T-helper 1 cell treated with Interleukin-12 subunit alpha and Interleukin-12 subunit beta and Interleukin-4 antibody, amounts not matched to agents 30 μg/mL and 1 μg/mL, for 36 hours (primary cell): ENCODE measurements at regions not wholly inside any gene's neighbourhood (a gene's known extent, or its start where the extent isn't known, plus 50 kb on each side); places are given as distances from the start of the nearest gene placed in this dataset.

Experiments used
- H3K27ac Mint-ChIP-seq: one replicate; pipeline ENCODE4 v1.8.0; 2021; ENCODE audit warnings: mild to moderate bottlenecking, mixed read lengths
- H3K27me3 Mint-ChIP-seq: one replicate; pipeline ENCODE4 v1.8.0; 2021; ENCODE audit warnings: low read depth, mixed read lengths
- H3K36me3 Mint-ChIP-seq: one replicate; pipeline ENCODE4 v1.8.0; 2021; ENCODE audit warnings: low read depth, mixed read lengths
- H3K4me1 Mint-ChIP-seq: one replicate; pipeline ENCODE4 v1.8.0; 2021; ENCODE audit warnings: low read depth, mixed read lengths
- H3K4me3 Mint-ChIP-seq: one replicate; pipeline ENCODE4 v1.8.0; 2021; ENCODE audit warnings: mild to moderate bottlenecking, moderate library complexity, mixed read lengths
- H3K9me3 Mint-ChIP-seq: one replicate; pipeline ENCODE4 v1.8.0; 2021; ENCODE audit warnings: mixed read lengths

DNA sequence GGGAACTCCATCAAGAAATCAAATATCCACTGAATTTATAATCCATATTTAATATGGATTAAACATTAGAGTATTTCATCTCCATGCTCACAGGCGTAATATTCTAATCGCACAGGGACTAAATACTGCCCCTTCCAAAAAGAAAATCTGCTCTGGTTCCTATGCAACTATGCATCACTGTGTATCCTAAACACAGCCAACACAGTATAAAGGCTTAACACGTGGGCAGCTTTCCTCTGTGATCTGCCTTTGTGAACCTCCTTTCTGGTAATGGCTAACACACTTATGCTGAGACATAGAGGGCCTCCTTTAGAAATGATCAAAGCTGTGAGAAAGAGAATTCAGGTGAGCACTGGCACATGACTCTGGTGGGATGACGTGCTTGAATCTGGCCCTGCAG lies 110.2 kb downstream of the RAB11FIP2 start:
- H3K4me3 Mint-ChIP-seq, result no peak overlapping the region
- H3K27ac Mint-ChIP-seq, result no peak overlapping the region
- no peaks in the 10 kb centered on the region for H3K4me1 Mint-ChIP-seq
- no peaks in the 10 kb centered on the region for H3K27me3 Mint-ChIP-seq
- H3K36me3 Mint-ChIP-seq, result no peaks in the 10 kb centered on the region
- no peaks in the 10 kb centered on the region for H3K9me3 Mint-ChIP-seq

DNA sequence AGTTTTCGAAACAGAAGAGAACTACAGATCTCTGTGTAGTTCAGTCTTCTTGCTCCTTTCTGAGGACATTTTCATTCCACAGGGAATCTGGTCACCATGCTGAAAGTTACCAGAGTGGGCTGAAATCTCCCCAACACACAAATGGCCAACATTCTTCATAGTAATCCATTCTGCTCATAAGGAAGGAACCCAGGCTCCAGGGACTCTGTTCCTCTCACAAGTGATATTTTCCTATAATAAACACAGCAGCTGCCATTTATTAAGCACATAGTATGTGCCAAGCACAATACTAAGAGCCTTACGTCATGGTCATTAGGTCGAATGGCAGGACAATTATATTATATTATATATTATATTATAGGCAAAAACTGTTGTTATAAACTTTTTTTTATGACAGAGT lies 109.8 kb downstream of the RAB11FIP2 start:
- Mint-ChIP-seq H3K27ac (no peak overlapping the region), H3K36me3 (no peaks in the 10 kb centered on the region), H3K4me3 (no peak overlapping the region), H3K9me3 (no peaks in the 10 kb centered on the region), H3K27me3 (no peaks in the 10 kb centered on the region), H3K4me1 (no peaks in the 10 kb centered on the region)

DNA sequence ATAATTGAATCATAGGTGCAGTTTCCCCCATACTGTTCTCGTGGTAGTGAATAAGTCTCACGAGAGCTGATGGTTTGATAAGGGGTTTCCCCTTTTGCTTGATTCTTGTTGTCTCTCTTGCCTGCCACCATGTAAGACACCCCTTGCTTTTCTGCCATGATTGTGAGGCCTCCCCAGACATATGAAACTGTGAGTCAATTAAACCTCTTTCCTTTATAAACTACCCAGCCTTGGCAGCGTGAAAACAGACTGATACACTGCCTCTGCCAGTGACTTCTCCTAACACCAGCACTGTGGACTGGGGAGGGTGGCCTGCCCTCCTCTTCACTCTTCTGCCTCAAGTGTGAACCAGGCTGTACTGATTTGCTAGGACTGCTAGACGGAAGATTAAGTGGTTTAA lies 108.6 kb downstream of the RAB11FIP2 start:
- Mint-ChIP-seq H3K9me3 (no peaks in the 10 kb centered on the region), H3K27me3 (no peaks in the 10 kb centered on the region), H3K36me3 (no peaks in the 10 kb centered on the region), H3K4me1 (no peaks in the 10 kb centered on the region), H3K27ac (no peak overlapping the region), H3K4me3 (no peak overlapping the region)

DNA sequence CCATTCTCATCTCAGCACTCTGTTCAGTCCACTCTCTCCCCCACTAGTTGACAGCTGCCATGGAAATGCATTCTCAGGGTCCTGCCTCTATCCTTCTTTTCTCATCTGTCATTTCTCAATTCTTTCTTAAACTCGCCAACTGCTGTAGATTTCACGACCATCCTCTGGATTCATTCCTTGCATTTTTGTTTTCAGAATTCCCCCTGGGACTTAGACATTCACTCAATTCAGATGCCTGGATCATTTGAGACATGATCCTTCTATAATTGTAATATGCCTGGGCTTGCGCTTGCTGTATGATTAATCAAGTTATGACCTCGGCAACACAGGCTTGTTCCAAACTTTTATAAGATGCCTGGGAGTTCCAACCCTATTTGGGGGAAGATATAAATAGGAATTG lies 104.5 kb downstream of the RAB11FIP2 start:
- no peak overlapping the region for H3K4me3 Mint-ChIP-seq

DNA sequence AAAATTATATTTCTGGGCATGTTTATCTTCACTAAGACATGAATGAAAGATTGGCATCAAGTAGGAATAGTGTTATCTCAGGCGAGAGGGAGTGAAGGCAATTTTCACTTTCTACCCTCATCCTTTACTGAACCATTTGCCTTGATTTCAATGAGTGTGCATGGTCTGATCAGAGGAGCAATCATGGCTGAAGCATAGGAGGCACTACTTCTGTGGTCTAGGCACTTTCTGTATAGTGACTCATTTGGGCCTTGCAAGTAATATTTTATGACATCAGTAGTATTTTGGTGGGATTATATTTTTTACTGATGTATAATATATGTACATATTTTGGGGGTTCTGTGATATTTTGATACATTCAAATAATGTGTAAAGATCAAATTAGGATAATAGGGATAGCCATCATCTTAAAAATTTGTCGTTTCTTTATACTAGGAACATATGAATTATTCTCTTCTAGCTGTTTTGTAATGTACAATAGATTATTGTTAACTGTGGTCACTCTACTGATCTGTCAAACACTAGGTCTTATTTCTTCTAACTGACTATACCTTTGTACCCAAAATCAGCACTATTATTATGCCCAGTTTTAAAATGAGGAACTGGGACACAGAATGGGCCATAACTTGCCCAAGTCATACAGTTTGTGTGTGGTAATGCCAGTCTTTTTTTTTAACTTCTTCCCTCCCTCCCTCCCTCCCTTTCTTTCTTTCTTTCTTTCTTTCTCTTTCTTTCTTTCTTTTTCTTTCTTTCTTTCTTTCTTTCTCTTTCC lies 101.9 kb downstream of the RAB11FIP2 start:
- Mint-ChIP-seq H3K4me3 (no peak overlapping the region), H3K4me1 (no peaks in the 10 kb centered on the region), H3K27ac (no peak overlapping the region), H3K36me3 (no peaks in the 10 kb centered on the region), H3K27me3 (no peaks in the 10 kb centered on the region), H3K9me3 (no peaks in the 10 kb centered on the region)

More for the DNA sequence above, 104.5 kb downstream of the RAB11FIP2 start:
- Mint-ChIP-seq H3K27ac (no peak overlapping the region), H3K4me1 (no peaks in the 10 kb centered on the region), H3K36me3 (no peaks in the 10 kb centered on the region), H3K27me3 (no peaks in the 10 kb centered on the region), H3K9me3 (no peaks in the 10 kb centered on the region)

DNA sequence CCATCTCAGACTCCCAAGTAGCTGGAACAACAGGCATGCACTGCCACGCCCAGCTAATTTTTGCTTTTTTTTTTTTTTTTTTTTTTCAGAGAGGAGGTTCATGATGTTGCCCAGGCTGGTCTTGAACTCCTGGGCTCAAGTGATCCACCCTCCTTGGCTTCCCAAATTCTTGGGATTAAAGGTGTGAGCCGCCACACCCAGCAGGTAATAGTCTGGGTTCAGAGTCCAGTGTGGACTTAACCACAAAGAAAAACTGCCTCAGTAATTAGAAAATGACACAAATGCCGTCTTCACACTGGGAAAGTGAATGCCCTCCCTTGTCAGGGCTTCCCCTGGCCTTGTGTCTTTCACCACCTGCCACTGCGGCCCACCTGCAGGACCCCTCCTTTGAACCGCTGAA lies 101.1 kb downstream of the RAB11FIP2 start:
- Mint-ChIP-seq H3K9me3 (no peaks in the 10 kb centered on the region), H3K27ac (no peak overlapping the region), H3K4me1 (no peaks in the 10 kb centered on the region), H3K36me3 (no peaks in the 10 kb centered on the region), H3K4me3 (no peak overlapping the region), H3K27me3 (no peaks in the 10 kb centered on the region)

DNA sequence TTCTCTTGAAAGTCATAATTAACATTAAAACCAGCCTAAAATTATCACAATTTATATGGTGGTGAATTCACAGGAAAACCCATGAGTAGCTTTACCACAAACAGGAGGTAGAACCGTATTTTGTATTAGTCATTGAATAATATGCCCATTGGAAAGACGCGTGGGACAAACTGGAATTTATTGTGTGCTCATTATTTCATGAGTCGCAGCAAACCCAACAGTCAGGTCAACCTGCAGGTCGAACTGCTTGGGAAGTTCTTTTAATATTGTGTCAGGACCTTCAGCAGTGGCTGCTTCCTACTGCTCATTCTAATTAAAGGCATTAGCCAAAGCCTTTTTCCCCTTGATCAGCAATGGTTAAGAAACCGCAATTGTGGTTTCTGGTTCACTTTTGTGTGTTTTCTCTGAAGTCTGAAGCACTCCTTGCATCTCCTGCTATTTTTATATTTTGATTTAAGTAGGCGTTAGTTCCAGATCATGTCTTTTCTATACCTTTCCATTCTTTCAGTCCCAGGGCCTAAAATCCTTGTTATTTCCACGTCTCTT lies 100.1 kb downstream of the RAB11FIP2 start:
- Mint-ChIP-seq H3K36me3 (no peaks in the 10 kb centered on the region), H3K4me3 (no peak overlapping the region), H3K9me3 (no peaks in the 10 kb centered on the region), H3K4me1 (no peaks in the 10 kb centered on the region), H3K27ac (no peak overlapping the region), H3K27me3 (no peaks in the 10 kb centered on the region)

DNA sequence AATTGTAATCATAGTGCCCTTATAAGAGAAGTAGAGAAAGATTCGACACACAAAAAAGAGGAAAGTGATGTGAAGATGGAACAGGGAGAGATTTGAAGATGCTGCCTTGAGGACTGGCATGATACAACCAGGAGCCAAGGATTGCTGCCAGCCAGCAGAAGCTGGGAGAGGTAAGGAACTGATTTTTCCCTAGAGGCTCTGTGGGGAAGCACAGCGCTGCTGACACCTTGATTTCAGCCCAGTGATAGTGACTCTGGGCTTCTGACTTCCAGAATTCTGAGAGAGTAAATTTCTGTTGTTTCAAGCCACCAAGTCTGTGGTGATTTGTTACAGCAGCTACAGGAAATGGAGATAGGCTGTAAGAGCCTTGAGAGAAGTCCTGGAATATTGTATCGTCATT lies 98.2 kb downstream of the RAB11FIP2 start:
- Mint-ChIP-seq H3K27ac (no peak overlapping the region), H3K27me3 (no peaks in the 10 kb centered on the region), H3K36me3 (no peaks in the 10 kb centered on the region), H3K4me3 (no peak overlapping the region), H3K4me1 (no peaks in the 10 kb centered on the region), H3K9me3 (no peaks in the 10 kb centered on the region)

DNA sequence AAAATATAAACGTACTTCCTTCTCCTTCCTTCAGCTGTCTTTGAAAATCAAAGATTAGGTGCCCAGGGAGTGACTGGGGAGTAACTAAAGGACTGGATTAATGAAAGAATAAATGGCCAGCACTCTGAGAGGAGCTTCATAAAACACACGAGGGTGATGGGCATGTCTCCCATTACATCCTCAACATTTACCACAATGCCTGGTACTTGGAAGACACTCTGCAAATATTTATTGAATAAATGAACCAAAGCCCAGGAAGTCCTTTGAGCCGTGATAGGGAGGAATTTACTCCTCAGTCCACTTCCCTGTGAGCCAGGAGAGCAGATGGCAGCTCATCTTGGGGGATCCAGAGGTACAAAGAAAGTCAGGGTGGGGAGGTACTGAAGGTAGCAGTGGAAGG lies 96.3 kb downstream of the RAB11FIP2 start:
- Mint-ChIP-seq H3K4me3 (no peak overlapping the region), H3K27ac (no peak overlapping the region), H3K27me3 (peaks cover 3% of the 10 kb centered on the region), H3K9me3 (no peaks in the 10 kb centered on the region), H3K4me1 (no peaks in the 10 kb centered on the region), H3K36me3 (no peaks in the 10 kb centered on the region)
